ENCODE measurements at regions not wholly inside any gene's neighbourhood (a gene's known extent, or its start where the extent isn't known, plus 50 kb on each side); places are given as distances from the start of the nearest gene placed in this dataset.

- Mint-ChIP-seq H3K27me3 (peaks cover 2 to 21% (median 8%) of the 10 kb centered on the region in 5 donors), H3K27ac (no peak overlapping the region), H3K36me3 (no peaks in the 10 kb centered on the region), H3K9me3 (peaks cover 0 to 3% (median 0%) of the 10 kb centered on the region in 11 donors), H3K4me3 (no peak overlapping the region), H3K4me1 (no peaks in the 10 kb centered on the region)
- no peaks in the 10 kb centered on the region for H3K27me3 ChIP-seq (ENCODE audit: control insufficient read depth in 2 of 2, insufficient read depth in 2 of 2, low read length in 2 of 2)
- POLR2A ChIA-PET = no interaction called here
- CTCF ChIA-PET = no interaction called here
- no peak overlapping the region for H3K4me3 ChIP-seq (ENCODE audit: low read length)
- H3K27ac ChIP-seq (ENCODE audit: low read depth, low read length) = no peak overlapping the region
- no peak for DNase-seq
- H3K36me3 ChIP-seq (ENCODE audit: control insufficient read depth in 2 of 3, insufficient read depth in 3 of 3, low read length in 3 of 3) = no peaks in the 10 kb centered on the region
- ATAC-seq = no peak
- intact Hi-C loops (cut with micrococcal nuclease) = no loop called here
- H3K9me3 ChIP-seq (ENCODE audit: control insufficient read depth in 2 of 3, low read length in 3 of 3) = no peaks in the 10 kb centered on the region
- H3K4me1 ChIP-seq (ENCODE audit: control insufficient read depth in 2 of 2, insufficient read depth in 2 of 2, low read length in 2 of 2) = no peaks in the 10 kb centered on the region
Observed at GRCh38 chr1:60141276-60141675, 67.7 kb upstream of the C1orf87 start.

- H3K9me3 ChIP-seq (ENCODE audit: control insufficient read depth in 2 of 3, low read length in 3 of 3) = no peaks in the 10 kb centered on the region
- H3K36me3 Mint-ChIP-seq = no peaks in the 10 kb centered on the region
- H3K4me3 Mint-ChIP-seq = no peak overlapping the region
- ChIA-PET CTCF (no interaction called here), POLR2A (no interaction called here)
- no peak overlapping the region for H3K4me3 ChIP-seq (ENCODE audit: low read length)
- H3K36me3 ChIP-seq (ENCODE audit: control insufficient read depth in 2 of 3, insufficient read depth in 3 of 3, low read length in 3 of 3) = no peaks in the 10 kb centered on the region
- H3K9me3 Mint-ChIP-seq = peaks cover 0 to 8% (median 0%) of the 10 kb centered on the region in 11 donors
- H3K4me1 Mint-ChIP-seq = peaks cover 4 to 11% (median 7%) of the 10 kb centered on the region in 7 donors
- H3K27me3 Mint-ChIP-seq = peaks cover 2 to 17% (median 8%) of the 10 kb centered on the region in 5 donors
- no peak overlapping the region for H3K27ac ChIP-seq (ENCODE audit: low read depth, low read length)
- H3K4me1 ChIP-seq (ENCODE audit: control insufficient read depth in 2 of 2, insufficient read depth in 2 of 2, low read length in 2 of 2) = no peaks in the 10 kb centered on the region
- no peak overlapping the region for H3K27ac Mint-ChIP-seq
- DNase-seq (no peak), ATAC-seq (no peak)
- intact Hi-C loops (cut with micrococcal nuclease) = no loop called here
- H3K27me3 ChIP-seq (ENCODE audit: control insufficient read depth in 2 of 2, insufficient read depth in 2 of 2, low read length in 2 of 2) = no peaks in the 10 kb centered on the region
Observed at GRCh38 chr1:60137406-60137805, 63.8 kb upstream of the C1orf87 start.

- Histone ChIP-seq H3K36me3 (ENCODE audit: control insufficient read depth in 2 of 3, insufficient read depth in 3 of 3, low read length in 3 of 3) (no peaks in the 10 kb centered on the region), H3K9me3 (ENCODE audit: control insufficient read depth in 2 of 3, low read length in 3 of 3) (no peaks in the 10 kb centered on the region), H3K4me1 (ENCODE audit: control insufficient read depth in 2 of 2, insufficient read depth in 2 of 2, low read length in 2 of 2) (no peaks in the 10 kb centered on the region), H3K4me3 (ENCODE audit: low read length) (no peak overlapping the region), H3K27ac (ENCODE audit: low read depth, low read length) (no peak overlapping the region), H3K27me3 (ENCODE audit: control insufficient read depth in 2 of 2, insufficient read depth in 2 of 2, low read length in 2 of 2) (no peaks in the 10 kb centered on the region)
- POLR2A ChIA-PET = no interaction called here
- DNase-seq (no peak), ATAC-seq (no peak)
- Mint-ChIP-seq H3K27ac (no peak overlapping the region), H3K4me3 (no peak overlapping the region), H3K4me1 (peaks cover 4 to 11% (median 7%) of the 10 kb centered on the region in 7 donors), H3K9me3 (peaks cover 0 to 8% (median 0%) of the 10 kb centered on the region in 11 donors), H3K36me3 (no peaks in the 10 kb centered on the region), H3K27me3 (peaks cover 2 to 13% (median 8%) of the 10 kb centered on the region in 5 donors)
- intact Hi-C loops (cut with micrococcal nuclease) = no loop called here
- CTCF ChIA-PET = no interaction called here
Observed at GRCh38 chr1:60136395-60136794, 62.8 kb upstream of the C1orf87 start.

GRCh38 chr1:60134716-60135115 lies 61.1 kb upstream of the C1orf87 start:
- Histone ChIP-seq H3K9me3 (ENCODE audit: control insufficient read depth in 2 of 3, low read length in 3 of 3) (no peaks in the 10 kb centered on the region), H3K36me3 (ENCODE audit: control insufficient read depth in 2 of 3, insufficient read depth in 3 of 3, low read length in 3 of 3) (no peaks in the 10 kb centered on the region), H3K4me1 (ENCODE audit: control insufficient read depth in 2 of 2, insufficient read depth in 2 of 2, low read length in 2 of 2) (no peaks in the 10 kb centered on the region), H3K27ac (ENCODE audit: low read depth, low read length) (no peak overlapping the region), H3K4me3 (ENCODE audit: low read length) (no peak overlapping the region), H3K27me3 (ENCODE audit: control insufficient read depth in 2 of 2, insufficient read depth in 2 of 2, low read length in 2 of 2) (no peaks in the 10 kb centered on the region)
- Mint-ChIP-seq H3K27ac (no peak overlapping the region), H3K4me1 (peaks cover 4 to 11% (median 7%) of the 10 kb centered on the region in 7 donors), H3K9me3 (peaks cover 0 to 5% (median 0%) of the 10 kb centered on the region in 11 donors), H3K36me3 (no peaks in the 10 kb centered on the region), H3K27me3 (peaks cover 0 to 2% (median 0%) of the 10 kb centered on the region in 5 donors), H3K4me3 (no peak overlapping the region)
- DNase-seq (no peak), ATAC-seq (no peak)
- CTCF ChIA-PET = no interaction called here
- POLR2A ChIA-PET = no interaction called here
- intact Hi-C loops (cut with micrococcal nuclease) = no loop called here

GRCh38 chr1:60133848-60134247 lies 60.3 kb upstream of the C1orf87 start:
- peaks cover 4 to 11% (median 7%) of the 10 kb centered on the region in 7 donors for H3K4me1 Mint-ChIP-seq
- Histone ChIP-seq H3K9me3 (ENCODE audit: control insufficient read depth in 2 of 3, low read length in 3 of 3) (no peaks in the 10 kb centered on the region), H3K27me3 (ENCODE audit: control insufficient read depth in 2 of 2, insufficient read depth in 2 of 2, low read length in 2 of 2) (no peaks in the 10 kb centered on the region), H3K4me1 (ENCODE audit: control insufficient read depth in 2 of 2, insufficient read depth in 2 of 2, low read length in 2 of 2) (no peaks in the 10 kb centered on the region), H3K36me3 (ENCODE audit: control insufficient read depth in 2 of 3, insufficient read depth in 3 of 3, low read length in 3 of 3) (no peaks in the 10 kb centered on the region), H3K4me3 (ENCODE audit: low read length) (no peak overlapping the region), H3K27ac (ENCODE audit: low read depth, low read length) (no peak overlapping the region)
- intact Hi-C loops (cut with micrococcal nuclease) = no loop called here
- ATAC-seq (no peak), DNase-seq (no peak)
- no peaks in the 10 kb centered on the region for H3K36me3 Mint-ChIP-seq
- no peak overlapping the region for H3K4me3 Mint-ChIP-seq
- ChIA-PET POLR2A (no interaction called here), CTCF (no interaction called here)
- peaks cover 0 to 5% (median 0%) of the 10 kb centered on the region in 11 donors for H3K9me3 Mint-ChIP-seq
- H3K27ac Mint-ChIP-seq = no peak overlapping the region
- H3K27me3 Mint-ChIP-seq = peaks cover 0 to 2% (median 0%) of the 10 kb centered on the region in 5 donors

DNA sequence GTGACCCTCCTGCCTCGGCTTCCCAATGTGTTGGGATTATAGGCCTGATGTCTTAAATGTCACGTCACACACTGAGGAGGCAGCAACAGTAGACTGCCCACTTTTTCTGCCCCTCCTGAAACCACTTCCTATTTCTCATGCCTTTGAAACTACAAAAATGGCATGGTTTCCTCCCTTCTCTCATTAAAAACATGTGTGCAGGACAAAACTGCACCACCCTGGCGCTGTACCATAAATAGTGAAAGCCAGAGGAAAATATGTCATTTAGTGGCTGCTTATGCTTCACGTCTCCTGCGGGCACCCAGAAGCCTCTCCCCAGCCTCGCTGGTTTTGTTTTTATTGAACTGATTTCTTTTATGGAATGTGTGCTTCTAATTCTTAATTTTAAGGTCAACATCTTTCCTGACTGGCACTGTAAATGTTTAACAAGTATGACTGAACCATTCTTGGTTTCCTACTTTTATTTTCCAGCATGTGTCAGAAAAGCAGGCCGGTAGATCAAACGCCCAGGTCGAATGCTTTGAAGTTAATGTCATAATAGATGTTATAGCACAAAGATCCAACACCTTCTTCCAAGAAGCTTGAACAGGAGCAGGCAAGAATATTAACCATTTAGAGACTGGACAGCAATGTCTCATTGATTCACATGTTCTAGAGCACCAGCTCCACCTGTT lies 59.6 kb upstream of the C1orf87 start:
- Mint-ChIP-seq H3K27ac (peak overlapping the region in 2 of 9 donors; percentile 4 to 38), H3K36me3 (no peaks in the 10 kb centered on the region), H3K4me3 (peak overlapping the region in 1 of 10 donors; percentile 4), H3K27me3 (peaks cover 0 to 2% (median 0%) of the 10 kb centered on the region in 5 donors), H3K4me1 (peaks cover 4 to 11% (median 7%) of the 10 kb centered on the region in 7 donors), H3K9me3 (peaks cover 0 to 5% (median 0%) of the 10 kb centered on the region in 11 donors)
- Histone ChIP-seq H3K4me1 (ENCODE audit: control insufficient read depth in 2 of 2, insufficient read depth in 2 of 2, low read length in 2 of 2) (no peaks in the 10 kb centered on the region), H3K9me3 (ENCODE audit: control insufficient read depth in 2 of 3, low read length in 3 of 3) (no peaks in the 10 kb centered on the region), H3K27ac (ENCODE audit: low read depth, low read length) (no peak overlapping the region), H3K36me3 (ENCODE audit: control insufficient read depth in 2 of 3, insufficient read depth in 3 of 3, low read length in 3 of 3) (no peaks in the 10 kb centered on the region), H3K4me3 (ENCODE audit: low read length) (no peak overlapping the region), H3K27me3 (ENCODE audit: control insufficient read depth in 2 of 2, insufficient read depth in 2 of 2, low read length in 2 of 2) (no peaks in the 10 kb centered on the region)
- CTCF ChIA-PET = no interaction called here
- POLR2A ChIA-PET = no interaction called here
- intact Hi-C loops (cut with micrococcal nuclease) = no loop called here
- DNase-seq = no peak
- ATAC-seq = peak; percentile 16

- peaks cover 0 to 2% (median 0%) of the 10 kb centered on the region in 5 donors for H3K27me3 Mint-ChIP-seq
- H3K4me1 ChIP-seq (ENCODE audit: control insufficient read depth in 2 of 2, insufficient read depth in 2 of 2, low read length in 2 of 2) = no peaks in the 10 kb centered on the region
- H3K9me3 Mint-ChIP-seq = peaks cover 0 to 5% (median 0%) of the 10 kb centered on the region in 11 donors
- H3K4me3 ChIP-seq (ENCODE audit: low read length) = no peak overlapping the region
- no peak overlapping the region for H3K27ac Mint-ChIP-seq
- no peak for DNase-seq
- H3K4me3 Mint-ChIP-seq = no peak overlapping the region
- H3K27me3 ChIP-seq (ENCODE audit: control insufficient read depth in 2 of 2, insufficient read depth in 2 of 2, low read length in 2 of 2) = no peaks in the 10 kb centered on the region
- ATAC-seq = no peak
- intact Hi-C loops (cut with micrococcal nuclease) = no loop called here
- H3K27ac ChIP-seq (ENCODE audit: low read depth, low read length) = no peak overlapping the region
- H3K4me1 Mint-ChIP-seq = peaks cover 4 to 11% (median 7%) of the 10 kb centered on the region in 7 donors
- ChIA-PET POLR2A (no interaction called here), CTCF (no interaction called here)
- no peaks in the 10 kb centered on the region for H3K9me3 ChIP-seq (ENCODE audit: control insufficient read depth in 2 of 3, low read length in 3 of 3)
- no peaks in the 10 kb centered on the region for H3K36me3 ChIP-seq (ENCODE audit: control insufficient read depth in 2 of 3, insufficient read depth in 3 of 3, low read length in 3 of 3)
- H3K36me3 Mint-ChIP-seq = no peaks in the 10 kb centered on the region
Observed at GRCh38 chr1:60132108-60132507, 58.5 kb upstream of the C1orf87 start.
